ENCODE measurements at regions not wholly inside any gene's neighbourhood (a gene's known extent, or its start where the extent isn't known, plus 50 kb on each side); places are given as distances from the start of the nearest gene placed in this dataset.
"Not testable (repeated sequence)": the region's sequence is repeated elsewhere in the genome, so short reads cannot be mapped to it uniquely, and the experiment has no call there.

GRCh38 chr11:104774578-104774977 is 123.7 kb downstream of the CASP12 start:
- DNase-seq: no peak

DNA sequence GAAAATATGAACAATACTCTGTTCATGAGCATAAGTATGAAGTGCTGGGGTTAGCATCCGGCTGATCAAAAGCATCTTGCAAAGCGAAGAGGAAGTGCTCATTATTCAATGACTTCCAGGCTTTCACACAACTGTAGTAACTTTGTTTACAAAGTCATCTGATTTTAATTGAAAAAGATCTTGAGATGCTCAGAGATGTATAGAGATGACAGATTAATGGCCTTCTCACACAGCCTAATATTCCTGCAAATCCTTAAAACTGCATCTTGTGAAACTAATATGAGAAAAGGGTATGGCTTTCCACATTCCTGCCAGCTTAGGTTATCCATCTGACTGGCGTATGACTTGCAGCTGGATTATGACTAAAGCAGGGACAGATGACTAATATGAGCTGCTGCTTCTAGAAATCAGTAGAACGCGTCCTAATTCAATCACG is 125.4 kb downstream of the CASP12 start:
- peak; percentile 25 for DNase-seq

DNA sequence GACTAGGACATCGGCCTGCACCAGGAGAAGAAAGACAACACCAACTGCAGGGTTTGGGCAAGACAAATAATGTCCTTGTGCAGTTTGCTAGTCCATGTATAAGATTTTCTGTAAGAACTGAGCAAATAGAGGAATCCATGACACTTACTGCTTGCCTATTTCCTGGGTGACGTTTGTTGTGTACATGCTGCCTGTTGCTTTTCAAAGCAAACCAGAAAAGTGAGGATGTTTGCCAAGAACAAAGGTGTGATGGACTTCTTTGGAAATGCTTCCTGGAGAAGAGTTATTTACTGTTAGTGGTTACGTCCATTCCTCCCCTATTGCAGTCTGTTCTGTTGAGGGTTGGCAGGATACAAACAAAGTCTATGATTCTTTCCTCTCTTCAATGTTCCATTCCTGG is 126.5 kb downstream of the CASP12 start:
- DNase-seq: no peak

DNA sequence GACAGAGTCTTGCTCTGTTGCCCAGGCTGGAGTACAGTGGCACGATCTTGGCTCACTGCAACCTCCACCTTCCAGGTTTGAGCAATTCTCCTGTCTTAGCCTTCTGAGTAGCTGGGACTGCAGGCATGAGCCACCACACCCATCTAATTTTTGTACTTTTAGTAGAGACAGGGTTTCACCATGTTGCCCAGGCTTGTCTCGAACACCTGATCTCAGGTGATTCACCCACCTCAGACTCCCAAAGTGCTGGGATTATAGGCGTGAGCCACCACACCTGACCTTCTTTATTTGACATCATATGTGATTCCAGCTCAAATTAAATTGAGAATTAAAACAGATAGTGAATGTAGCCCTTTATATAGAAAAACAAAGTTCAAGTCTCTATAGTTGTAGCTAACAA is 127.2 kb downstream of the CASP12 start:
- DNase-seq: not testable (repeated sequence)

GRCh38 chr11:104765401-104766095 is 132.7 kb downstream of the CASP12 start:
- DNase-seq: no peak

GRCh38 chr11:104764710-104765045 is 133.6 kb downstream of the CASP12 start:
- DNase-seq: peak; percentile 58

- peak; percentile 73 for DNase-seq
Measured at GRCh38 chr11:104763930-104764709, 134.1 kb downstream of the CASP12 start.

DNA sequence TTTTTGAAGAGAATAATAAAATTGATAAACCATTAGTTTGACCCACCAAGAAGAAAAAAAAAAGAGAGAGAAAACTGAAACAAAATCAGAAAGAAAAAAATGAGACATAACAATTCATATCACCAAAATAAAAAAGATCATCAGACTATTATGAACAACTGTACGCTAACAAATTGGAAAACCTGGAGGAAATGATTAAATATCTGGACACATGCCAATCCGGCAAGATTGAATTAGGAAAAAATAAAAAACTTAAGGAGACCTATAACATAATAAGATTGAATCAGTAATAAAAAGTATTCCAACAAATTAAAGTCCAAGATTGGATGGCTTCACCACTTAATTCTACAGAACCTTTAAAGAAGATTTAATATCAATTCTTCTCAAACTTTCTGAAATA is 136.7 kb downstream of the CASP12 start:
- DNase-seq: no peak

DNA sequence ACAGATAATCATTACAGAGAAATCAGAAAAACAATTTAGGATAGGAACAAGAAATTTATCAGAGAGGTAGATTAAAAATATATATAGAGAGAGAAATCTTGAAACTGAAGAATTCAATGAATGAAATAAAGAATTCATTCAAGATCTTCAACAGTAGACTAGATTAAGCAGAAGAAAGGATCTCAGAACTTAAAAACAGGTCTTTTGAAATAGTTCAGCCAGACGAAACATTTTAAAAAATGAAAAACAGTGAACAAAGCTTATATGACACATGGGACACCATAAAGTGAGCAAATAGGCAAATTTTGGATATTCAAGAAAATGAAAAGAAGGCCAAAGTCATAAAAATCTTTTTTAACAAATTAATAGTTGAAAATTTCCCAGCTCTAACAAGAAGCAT is 138.8 kb downstream of the CASP12 start:
- DNase-seq: no peak

DNA sequence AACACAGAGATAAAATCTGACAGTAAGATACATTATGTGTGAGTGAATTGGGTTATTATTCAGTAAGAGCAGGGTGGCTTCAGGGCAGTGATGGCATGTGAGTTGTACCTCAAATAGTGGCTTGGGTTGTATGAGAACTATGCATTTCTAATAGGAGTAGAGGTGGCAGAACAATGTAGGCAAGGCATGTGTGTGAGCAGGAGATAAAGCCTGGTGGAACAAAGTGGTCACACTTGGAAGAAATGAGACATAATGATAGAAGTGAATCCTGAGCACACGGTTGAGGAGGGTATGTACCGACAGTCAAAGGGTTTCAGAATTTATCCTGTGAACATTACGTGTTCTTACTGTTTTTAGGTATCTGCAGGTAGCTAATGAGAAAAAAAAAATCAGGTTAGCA is 159.3 kb downstream of the CASP12 start:
- DNase-seq: no peak

DNA sequence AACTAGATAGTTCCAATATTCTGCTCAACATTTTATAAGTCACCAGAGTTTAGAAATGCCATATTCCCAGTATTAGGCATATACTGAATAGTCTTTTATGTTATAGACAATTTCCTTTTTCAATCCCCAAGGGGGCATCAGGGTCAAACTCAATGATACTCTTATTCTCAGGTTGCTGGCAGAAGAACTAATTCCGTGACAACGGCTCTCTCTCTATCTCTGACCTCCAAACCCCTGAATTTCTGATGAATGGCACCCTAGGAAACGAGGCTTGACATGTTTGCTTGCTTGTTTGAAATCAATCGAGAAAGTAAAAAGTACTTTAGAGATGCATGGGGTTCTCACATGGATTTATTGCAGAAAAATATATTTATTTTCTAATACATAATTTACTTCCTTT is 160.1 kb downstream of the CASP12 start:
- DNase-seq: no peak

DNA sequence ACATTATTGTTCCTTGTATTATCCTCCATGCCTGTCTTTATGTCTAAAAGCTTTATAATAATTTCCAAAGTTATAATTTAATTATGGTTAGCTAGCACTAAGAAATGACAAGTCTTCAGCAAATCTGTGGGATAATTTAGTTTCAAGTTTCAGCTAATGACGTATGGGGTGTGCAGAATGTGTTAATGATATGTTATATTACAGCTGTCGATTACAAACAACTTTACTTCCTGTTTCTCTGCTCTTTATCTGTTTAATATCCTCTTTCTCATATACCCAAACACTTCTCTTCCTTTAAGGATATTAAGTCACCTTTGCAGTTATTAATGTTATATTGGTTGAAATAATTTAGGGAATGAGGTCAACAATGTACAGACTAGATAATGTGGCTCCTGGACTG is 161.8 kb downstream of the CASP12 start:
- no peak for DNase-seq

GRCh38 chr11:104734998-104735397 is 163.3 kb downstream of the CASP12 start:
- no peak for DNase-seq

DNA sequence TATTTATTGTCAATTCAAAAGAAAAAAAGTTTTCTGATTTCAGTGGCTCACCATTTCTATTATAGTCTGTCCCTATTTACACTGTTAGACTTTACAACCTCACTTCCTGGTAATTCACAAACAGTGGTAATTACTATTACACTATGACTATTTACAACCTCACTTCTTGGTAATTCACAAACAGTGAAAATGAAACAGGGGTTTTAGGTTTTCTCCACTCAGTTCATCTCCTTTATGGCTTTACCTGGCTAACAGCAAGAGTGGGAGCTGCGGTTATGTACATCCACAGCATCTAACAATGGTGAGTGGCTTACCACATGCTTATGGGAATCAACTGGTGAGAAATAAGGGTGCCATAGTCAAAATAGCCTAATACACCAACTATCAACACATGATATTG is 166.4 kb downstream of the CASP12 start:
- DNase-seq: peak; percentile 74

GRCh38 chr11:104728927-104729326 is 169.3 kb downstream of the CASP12 start:
- no peak for DNase-seq

DNA sequence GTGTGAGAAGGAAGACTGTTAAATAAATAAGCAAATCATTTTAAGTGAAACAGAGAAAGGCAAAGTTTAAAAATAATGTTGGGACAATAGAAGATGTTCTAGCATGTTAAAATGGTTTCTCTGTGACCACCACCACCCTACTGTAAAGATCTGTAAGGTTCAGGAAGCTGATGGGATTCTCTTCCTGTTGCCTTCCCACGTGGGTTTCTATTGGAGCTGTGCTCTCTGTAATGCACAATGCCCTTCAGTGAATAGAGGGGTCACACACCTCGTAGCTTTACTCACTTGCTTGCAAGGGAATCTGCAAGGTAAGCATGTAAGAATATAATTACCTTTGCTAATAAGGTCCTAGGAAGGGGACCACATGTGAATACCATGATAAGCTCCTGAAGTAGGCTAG is 170.5 kb downstream of the CASP12 start:
- DNase-seq: no peak

DNA sequence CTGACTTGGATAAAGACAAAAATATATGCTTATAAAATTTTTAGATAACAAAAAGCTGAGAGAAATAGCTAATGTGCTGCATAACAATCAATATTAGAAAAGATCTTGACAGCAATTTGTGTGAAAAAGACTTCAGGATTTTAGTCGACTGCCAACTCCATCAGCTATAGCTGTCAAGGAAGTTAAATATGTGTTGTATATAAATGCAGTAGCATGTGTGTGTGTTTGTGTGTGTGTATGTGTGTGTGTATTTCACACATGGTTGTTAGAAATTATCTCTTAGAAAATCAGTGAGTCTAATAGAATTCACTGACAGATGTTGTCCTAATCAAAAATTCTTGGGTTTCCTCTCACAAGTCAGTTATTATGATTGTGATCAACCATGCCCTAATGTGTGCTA is 171.2 kb downstream of the CASP12 start:
- DNase-seq: no peak

DNA sequence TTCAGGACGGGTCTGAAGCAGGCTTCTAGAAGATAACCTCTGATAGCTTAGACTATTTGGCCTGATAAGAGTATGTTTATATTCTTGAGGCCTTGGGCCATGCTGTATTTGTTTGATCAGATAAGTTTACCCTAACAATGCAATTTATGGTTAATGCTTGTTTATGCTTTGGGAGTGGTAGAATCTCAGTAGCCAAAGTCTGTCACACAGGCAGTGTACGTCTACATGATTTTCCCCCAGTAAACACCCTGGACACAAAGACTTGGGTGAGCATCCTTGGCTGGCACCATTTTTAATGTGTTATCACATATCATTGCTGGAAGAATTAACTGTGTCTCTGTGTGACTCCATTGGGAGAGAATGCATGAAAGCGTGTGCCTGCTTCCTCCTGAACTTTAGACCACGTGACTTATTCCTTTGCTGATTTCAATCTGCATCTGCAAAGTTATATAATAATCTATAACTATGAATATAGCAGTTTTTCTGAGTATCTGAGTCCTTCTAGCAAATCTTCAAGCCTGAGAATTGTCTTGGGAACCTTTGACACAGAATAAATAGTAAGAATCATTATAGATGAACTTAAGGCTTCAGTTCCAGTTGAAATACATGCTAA is 172.4 kb downstream of the CASP12 start:
- DNase-seq: no peak

DNA sequence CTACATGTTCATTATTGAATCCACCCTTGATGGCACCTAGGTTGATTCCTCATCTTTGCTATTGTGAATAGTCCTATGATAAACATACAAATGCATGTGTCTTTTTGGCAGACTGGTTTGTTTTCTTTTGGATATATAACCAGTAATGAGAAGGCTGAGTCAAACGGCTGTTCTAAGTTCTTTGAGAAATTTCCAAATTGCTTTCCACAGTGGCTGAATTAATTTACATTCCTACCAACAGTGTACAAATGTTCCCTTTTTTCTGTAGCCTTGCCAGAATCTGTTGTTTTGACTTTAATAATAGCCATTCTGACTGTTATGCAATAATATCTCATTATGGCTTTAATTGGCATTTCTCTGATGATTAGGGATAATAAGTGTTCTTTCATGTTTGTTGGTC is 184.9 kb downstream of the CASP12 start:
- DNase-seq: no peak

- DNase-seq: peak; percentile 96
Measured at GRCh38 chr11:104705490-104706190, 192.6 kb downstream of the CASP12 start.

DNA sequence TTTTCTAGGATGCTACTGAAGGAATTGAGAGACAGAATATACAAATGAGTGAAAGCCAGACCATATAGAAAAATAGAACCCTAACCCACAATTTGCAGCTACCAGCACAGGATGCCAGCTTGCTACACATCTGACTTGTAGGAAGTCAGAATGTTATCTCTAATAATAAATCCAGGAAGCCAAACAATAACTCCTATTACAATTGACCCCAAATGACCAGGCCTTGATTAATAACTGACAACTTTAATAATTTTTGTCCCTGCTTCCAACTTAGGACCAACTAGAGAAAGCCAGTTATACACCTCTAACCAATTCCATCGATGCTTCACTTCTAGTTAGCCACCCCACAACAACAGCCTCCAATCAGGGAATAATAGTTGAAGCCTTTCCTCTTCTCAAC is 193.4 kb downstream of the CASP12 start:
- DNase-seq: no peak

DNA sequence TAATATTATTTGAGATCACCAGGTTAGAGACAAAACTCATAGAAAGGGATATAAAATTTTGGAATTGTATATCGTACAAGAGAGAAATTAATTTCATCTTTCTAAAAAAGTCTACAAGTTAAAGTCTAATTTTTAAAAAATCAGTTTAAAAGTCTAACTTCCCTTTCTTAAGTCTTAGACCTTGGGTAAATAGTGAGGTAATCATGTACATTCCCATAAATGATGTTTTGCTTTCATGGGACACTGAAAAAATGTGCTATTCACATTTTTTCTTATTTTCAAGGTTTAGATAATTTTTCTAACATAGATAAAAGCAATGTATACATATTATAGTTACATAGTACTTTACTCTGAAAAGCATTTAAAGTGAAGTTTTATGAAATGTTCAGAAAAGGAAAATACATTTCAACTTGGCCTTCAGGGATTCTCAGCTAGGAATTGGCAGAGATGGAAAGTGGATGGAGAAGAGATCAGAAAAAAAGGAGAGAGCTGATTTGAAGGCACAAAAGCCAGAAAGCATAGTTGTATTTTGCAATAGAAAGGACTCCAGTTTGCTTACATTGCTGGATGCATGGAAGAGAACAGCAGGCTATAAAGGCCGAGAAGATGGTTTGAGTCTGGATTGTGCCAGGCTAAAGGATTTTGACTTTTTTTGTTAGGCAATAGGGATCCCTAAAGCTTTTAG is 194.0 kb downstream of the CASP12 start:
- DNase-seq: no peak

GRCh38 chr11:104700609-104701008 is 197.7 kb downstream of the CASP12 start:
- DNase-seq: peak; percentile 25
